ENCODE measurements at regions not wholly inside any gene's neighbourhood (a gene's known extent, or its start where the extent isn't known, plus 50 kb on each side); places are given as distances from the start of the nearest gene placed in this dataset.

GRCh38 chr6:28707387-28708282 is 182.0 kb downstream of the GPX5 start:
- H4K20me1 ChIP-seq (ENCODE audit: insufficient read depth), result no peaks in the 10 kb centered on the region
- no peaks in the 10 kb centered on the region for H3K9me2 ChIP-seq (ENCODE audit: insufficient read depth, low read length)
- H3F3A ChIP-seq (ENCODE audit: insufficient read depth, low read length, poor library complexity, severe bottlenecking), result no peaks in the 10 kb centered on the region
- no peak overlapping the region for H3K27ac ChIP-seq (ENCODE audit: low read length)
- H3K4me3 ChIP-seq (ENCODE audit: low read length), result no peak overlapping the region
- H3K4me2 ChIP-seq (ENCODE audit: low read length), result no peak overlapping the region
- H2AFZ ChIP-seq (ENCODE audit: low read depth, low read length), result no peak overlapping the region
- H3K9me3 ChIP-seq (ENCODE audit: low read length), result no peaks in the 10 kb centered on the region
- no peaks in the 10 kb centered on the region for H3K36me3 ChIP-seq (ENCODE audit: insufficient read depth, low read length)
- peaks cover 16% of the 10 kb centered on the region for H3K27me3 ChIP-seq (ENCODE audit: insufficient read depth, low read depth, low read length)
- TF ChIP-seq REST (IDR thresholded peaks at IDR 0.05; ENCODE audit: borderline replicate concordance), result no peak
- H3K79me2 ChIP-seq (replicated peaks; ENCODE audit: insufficient read depth, low read length), result no peaks in the 10 kb centered on the region
- H3K9ac ChIP-seq (ENCODE audit: low read length), result no peak overlapping the region

- no peaks in the 10 kb centered on the region for H3K79me2 ChIP-seq (replicated peaks; ENCODE audit: insufficient read depth, low read length)
- no peak overlapping the region for H2AFZ ChIP-seq (ENCODE audit: low read depth, low read length)
- no peaks in the 10 kb centered on the region for H3K9me2 ChIP-seq (ENCODE audit: insufficient read depth, low read length)
- no peaks in the 10 kb centered on the region for H4K20me1 ChIP-seq (ENCODE audit: insufficient read depth)
- H3K4me2 ChIP-seq (ENCODE audit: low read length), result no peak overlapping the region
- no peaks in the 10 kb centered on the region for H3K36me3 ChIP-seq (ENCODE audit: insufficient read depth, low read length)
- TF ChIP-seq CTCF (IDR thresholded peaks at IDR 0.05; ENCODE audit: poor library complexity, severe bottlenecking), result no peak
- TF ChIP-seq RAD21 (conservative IDR thresholded peaks at IDR 0.05), result no peak
- TF ChIP-seq MXI1 (conservative IDR thresholded peaks at IDR 0.05; ENCODE audit: poor library complexity, severe bottlenecking), result no peak
- no peak for TF ChIP-seq EP300 (conservative IDR thresholded peaks at IDR 0.05; ENCODE audit: poor library complexity, severe bottlenecking)
- TF ChIP-seq SMC3 (conservative IDR thresholded peaks at IDR 0.05; ENCODE audit: poor library complexity), result no peak
- no peak for TF ChIP-seq REST (IDR thresholded peaks at IDR 0.05; ENCODE audit: borderline replicate concordance)
- TF ChIP-seq POLR2AphosphoS5 (IDR thresholded peaks at IDR 0.05), result no peak
- TF ChIP-seq EZH2 (IDR thresholded peaks at IDR 0.05; ENCODE audit: borderline replicate concordance, insufficient read depth, low read length, poor library complexity, severe bottlenecking), result no peak
- no peak for TF ChIP-seq TAF1 (IDR thresholded peaks at IDR 0.05; ENCODE audit: low read depth)
- H3F3A ChIP-seq (ENCODE audit: insufficient read depth, low read length, poor library complexity, severe bottlenecking), result no peaks in the 10 kb centered on the region
- no peaks in the 10 kb centered on the region for H3K9me3 ChIP-seq (ENCODE audit: low read length)
- H3K4me3 ChIP-seq (ENCODE audit: low read length), result peak overlapping the region; percentile 58
- peaks cover 20% of the 10 kb centered on the region for H3K27me3 ChIP-seq (ENCODE audit: insufficient read depth, low read depth, low read length)
- H3K9ac ChIP-seq (ENCODE audit: low read length), result no peak overlapping the region
- H3K27ac ChIP-seq (ENCODE audit: low read length), result no peak overlapping the region
Measured at GRCh38 chr6:28709478-28710349, 184.0 kb downstream of the GPX5 start.

Measured in neural cell (in vitro differentiated cells).